ENCODE measurements at regions not wholly inside any gene's neighbourhood (a gene's known extent, or its start where the extent isn't known, plus 50 kb on each side); places are given as distances from the start of the nearest gene placed in this dataset.
"Not testable (repeated sequence)": the region's sequence is repeated elsewhere in the genome, so short reads cannot be mapped to it uniquely, and the experiment has no call there.

DNA sequence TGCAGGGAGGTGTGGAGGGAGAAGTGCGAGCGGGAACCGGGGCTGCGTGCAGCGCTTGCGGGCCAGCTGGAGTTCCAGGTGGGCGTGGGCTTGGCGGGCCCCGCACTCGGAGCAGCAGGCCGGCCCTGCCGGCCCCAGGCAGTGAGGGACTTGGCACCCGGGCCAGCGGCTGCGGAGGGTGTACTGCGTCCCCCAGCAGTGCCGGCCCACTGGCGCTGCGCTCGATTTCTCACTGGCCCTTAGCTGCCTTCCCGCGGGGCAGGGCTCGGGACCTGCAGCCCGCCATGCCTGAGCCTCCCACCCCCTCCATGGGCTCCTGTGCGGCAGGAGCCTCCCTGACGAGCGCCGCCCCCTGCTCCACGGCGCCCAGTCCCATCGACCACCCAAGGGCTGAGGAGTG lies 712.2 kb upstream of the PKDCC start:
- DNase-seq, result not testable (repeated sequence)

GRCh38 chr2:41337956-41338355 lies 709.9 kb upstream of the PKDCC start:
- no peak for DNase-seq

GRCh38 chr2:41344529-41344928 lies 703.3 kb upstream of the PKDCC start:
- DNase-seq, result peak; percentile 30

- no peak for DNase-seq
Observed at GRCh38 chr2:41353060-41353459, 694.8 kb upstream of the PKDCC start.

GRCh38 chr2:41355794-41356193 lies 692.0 kb upstream of the PKDCC start:
- no peak for DNase-seq

DNA sequence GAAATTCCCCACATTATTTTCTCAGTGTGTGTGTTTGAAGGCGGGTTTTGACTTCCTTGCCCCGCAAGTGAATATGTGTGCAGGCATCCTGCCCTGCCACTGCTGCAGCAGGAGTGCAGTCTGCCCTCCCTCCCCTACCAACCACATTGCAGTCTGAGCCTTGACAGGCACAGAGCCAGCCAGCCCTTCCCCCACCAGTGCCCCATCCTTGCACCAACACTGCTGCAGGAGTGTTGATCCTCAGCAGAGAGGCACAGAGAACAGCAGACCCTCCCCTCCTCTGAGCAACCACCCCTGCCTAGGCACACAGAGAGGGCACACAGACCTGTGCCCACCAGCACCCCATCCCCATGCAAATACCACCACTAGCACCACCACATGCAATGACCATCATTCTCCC lies 683.0 kb upstream of the PKDCC start:
- DNase-seq, result no peak

DNA sequence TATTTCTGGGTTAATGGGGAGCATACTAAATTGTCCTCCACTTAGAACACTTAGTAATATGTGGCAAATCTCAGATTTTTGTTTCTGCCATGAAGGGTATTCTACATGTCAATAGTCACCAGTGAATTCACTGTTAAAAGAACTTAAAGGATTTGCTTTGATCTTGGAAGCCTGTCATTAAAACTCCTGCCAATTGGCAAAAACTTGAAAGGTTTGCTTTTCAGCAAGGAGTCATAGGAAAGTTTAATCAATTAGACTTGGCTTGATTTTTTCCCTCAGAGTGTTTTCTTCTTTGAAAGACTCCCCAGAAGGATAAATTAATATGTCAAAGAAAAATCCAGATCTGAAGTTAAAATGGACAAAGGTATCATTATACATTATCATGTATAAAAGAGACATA lies 671.9 kb upstream of the PKDCC start:
- DNase-seq, result no peak

DNA sequence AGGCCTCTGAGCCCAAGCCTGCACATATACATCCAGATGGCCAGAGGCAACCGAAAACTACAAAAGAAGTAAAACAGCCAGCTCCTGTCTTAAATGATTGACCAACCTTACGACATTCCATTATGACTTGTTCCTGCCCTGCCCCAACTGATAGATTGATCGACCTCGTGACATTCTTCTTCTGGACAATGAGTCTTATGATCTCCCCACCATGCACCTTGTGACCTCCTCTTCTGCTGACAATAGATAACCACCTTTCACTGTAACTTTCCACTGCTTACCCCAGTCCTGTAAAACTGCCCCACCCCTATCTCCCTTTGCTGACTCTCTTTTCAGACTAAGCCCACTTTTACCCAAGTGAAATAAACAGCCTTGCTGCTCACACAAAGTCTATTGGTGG lies 670.0 kb upstream of the PKDCC start:
- DNase-seq, result no peak

DNA sequence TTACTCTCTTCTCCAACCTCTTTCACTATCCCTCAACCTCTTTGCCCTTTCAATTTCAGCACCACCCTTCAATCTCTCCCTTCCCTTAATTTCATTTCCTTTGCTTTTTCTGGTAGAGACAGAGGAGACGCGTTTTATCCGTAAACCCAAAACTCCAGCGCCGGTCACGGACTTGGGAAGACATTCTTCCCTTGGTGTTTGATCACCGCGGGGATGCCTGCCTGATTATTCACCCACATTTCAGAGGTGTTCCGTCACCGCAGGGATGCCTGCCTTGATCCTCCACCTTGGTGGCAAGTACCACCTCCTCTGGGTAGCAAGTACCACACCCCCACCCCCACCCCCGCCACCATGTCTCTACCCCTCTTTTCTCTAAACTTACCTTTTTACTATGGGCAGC lies 669.4 kb upstream of the PKDCC start:
- DNase-seq, result no peak

- peak; percentile 7 for DNase-seq
Observed at GRCh38 chr2:41379496-41380221, 668.2 kb upstream of the PKDCC start.

DNA sequence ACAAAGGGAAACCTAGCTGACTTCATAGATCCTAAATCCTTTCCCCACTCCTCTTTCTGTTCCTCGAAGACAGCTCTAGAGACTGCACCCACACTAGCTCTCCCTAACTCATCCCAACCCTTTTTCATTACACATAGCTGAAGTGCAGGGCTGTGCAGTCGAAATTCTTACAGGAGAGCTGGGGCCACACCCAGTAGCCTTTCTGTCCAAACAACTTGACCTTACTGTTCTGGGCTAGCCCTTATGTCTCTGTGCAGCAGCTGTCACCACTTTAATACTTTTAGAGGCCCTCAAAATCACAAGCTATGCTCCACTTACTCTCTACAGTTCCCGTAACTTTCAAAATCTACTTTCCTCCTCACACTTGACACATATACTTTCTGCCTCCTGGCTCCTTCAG lies 666.1 kb upstream of the PKDCC start:
- DNase-seq, result no peak

DNA sequence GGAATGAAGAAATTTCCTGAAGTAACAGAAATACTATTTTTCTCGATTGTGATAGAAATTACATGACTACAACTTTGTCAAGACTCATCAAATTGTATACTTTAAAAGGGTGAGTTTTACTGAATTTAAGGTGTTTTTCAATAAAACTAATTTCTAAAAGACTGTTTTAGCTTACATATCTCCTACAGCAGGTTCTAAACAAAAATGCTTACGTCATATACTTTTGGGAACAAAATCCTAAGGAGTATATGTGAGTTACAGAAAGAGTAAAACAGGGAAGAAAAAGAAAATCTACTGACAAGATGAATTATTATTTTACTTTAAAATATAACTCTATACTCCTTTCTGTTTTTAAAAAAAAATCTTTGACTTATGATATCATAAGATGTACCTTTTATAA lies 660.3 kb upstream of the PKDCC start:
- no peak for DNase-seq

DNA sequence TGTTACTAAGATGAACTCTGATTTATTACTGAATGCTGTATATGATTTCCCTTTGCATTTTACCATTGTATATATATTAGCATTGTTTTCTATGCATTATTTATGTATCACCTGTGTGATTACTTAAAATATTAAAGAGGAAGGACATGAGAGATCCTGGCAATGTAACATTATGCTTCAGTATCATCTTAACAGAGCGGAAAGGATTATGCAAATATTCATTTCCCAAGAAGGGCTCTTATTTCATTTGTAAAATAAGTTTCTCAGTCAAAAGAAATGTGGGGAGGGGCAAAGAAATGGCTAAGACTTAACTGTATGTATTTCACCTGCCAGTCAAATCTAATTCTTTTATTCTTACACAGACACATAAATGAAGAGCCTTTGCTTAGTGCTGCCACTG lies 654.2 kb upstream of the PKDCC start:
- DNase-seq, result no peak

DNA sequence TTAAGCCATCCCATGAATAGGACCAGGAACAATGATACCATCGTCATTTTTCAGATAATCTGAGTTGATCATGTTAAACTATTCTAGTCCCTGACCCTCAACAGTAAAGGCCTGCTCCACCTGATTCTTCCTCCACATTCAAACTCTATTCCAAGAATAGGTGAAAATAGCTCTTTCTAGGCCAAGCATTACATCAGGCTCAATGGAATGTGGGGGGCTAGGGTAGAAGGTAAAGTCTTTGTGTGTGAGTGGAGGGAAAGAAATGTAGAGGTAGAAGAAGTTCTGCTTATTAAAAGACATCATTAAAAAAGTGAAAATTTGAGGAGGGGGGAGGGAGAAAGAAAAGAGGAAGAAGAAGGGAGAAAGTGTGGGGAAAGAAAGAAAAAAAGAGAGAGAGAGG lies 653.3 kb upstream of the PKDCC start:
- no peak for DNase-seq

GRCh38 chr2:41395692-41396091 lies 652.1 kb upstream of the PKDCC start:
- no peak for DNase-seq

DNA sequence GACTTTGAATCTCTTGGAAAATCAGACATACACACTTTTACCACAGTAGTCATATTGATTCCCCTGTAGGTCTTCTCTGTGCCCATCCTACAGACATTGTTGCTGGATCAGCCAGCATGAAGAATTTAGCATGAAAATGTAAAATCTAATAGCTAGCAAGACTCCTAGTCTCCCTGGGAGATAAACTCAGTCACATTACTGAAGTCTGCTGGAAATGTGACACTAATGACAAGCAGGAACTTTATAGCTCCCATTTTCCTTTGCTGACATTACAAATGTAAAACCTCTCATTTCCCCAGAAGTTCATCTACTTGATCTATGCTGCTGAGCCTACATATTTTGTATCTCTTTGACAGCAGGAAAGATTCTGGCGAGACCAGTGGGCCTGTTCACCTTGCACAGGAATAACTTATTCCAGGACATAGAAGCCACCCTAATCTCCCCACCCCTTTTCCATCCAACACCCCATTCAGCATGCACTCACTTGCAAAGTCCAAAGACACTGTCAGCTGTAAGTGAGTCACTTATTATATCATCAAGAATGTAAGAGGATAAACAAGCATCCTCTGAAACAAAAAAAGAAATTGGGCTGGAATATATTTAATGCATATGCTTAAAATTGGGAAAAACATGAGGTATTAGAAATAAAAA lies 648.3 kb upstream of the PKDCC start:
- DNase-seq, result no peak

DNA sequence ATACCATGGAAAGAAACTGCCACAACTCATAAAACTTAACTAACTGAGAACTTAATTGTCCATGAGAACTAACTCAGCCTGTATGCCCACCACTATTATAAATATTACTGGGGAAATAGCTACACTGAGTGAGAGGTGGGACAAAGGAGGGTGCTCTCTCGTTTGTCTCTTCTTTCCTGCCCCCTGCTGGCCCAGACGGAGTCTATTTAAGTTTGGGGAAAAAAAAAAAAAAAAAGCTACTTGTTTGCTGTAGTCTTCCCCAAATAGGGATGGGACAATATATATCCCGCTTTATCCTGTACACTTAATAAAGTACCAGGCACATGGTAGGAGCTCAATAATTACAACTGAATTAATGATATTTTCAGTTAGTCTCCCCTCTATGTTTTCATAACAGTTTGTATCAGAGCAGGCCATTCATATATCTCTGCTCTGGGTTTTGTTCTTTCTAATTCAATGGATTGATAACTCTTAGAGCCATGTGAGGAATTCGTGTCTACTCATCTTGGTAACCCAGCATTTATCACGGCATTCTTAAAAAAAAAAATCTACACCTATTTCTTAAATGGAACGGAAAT lies 647.6 kb upstream of the PKDCC start:
- DNase-seq, result peak; percentile 75

GRCh38 chr2:41405441-41405840 lies 642.4 kb upstream of the PKDCC start:
- DNase-seq, result no peak

- DNase-seq, result no peak
Observed at GRCh38 chr2:41409328-41409727, 638.5 kb upstream of the PKDCC start.

- peak; percentile 16 for DNase-seq
Observed at GRCh38 chr2:41410011-41410410, 637.8 kb upstream of the PKDCC start.

- DNase-seq, result no peak
Observed at GRCh38 chr2:41413813-41414485, 633.9 kb upstream of the PKDCC start.

GRCh38 chr2:41414486-41415230 lies 633.2 kb upstream of the PKDCC start:
- peak; percentile 86 for DNase-seq

- DNase-seq, result no peak
Observed at GRCh38 chr2:41417511-41417910, 630.3 kb upstream of the PKDCC start.
